UCSD-AML1 (cell line): ENCODE measurements at regions not wholly inside any gene's neighbourhood (a gene's known extent, or its start where the extent isn't known, plus 50 kb on each side); places are given as distances from the start of the nearest gene placed in this dataset.
"Not testable (repeated sequence)": the region's sequence is repeated elsewhere in the genome, so short reads cannot be mapped to it uniquely, and the experiment has no call there.

Experiments
- DNase-seq: peaks from one replicate; lab custom pipeline; 2025; ENCODE audit not compliant: unreplicated experiment; lab: John Stamatoyannopoulos, UW

DNA sequence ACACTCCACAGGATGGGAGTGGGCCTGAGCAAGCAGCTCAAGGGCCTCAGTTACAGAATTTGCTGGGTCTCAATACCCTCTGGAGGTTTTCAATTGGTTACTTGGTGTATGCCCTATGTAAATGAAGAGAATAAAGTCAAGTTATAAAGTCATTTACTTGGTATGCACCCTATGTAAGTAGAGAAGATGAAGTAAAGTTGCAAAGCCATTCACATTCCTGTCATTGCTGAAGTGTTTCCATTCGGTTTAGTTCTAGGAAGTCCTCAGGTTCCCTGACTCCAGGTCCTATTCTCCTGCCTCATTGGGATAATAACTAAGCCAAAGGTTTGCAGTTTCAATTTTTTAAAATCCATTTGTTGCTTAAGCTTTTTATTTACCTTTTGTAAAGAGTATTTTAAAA, 272.6 kb upstream of the NPSR1 start:
- no peak for DNase-seq

DNA sequence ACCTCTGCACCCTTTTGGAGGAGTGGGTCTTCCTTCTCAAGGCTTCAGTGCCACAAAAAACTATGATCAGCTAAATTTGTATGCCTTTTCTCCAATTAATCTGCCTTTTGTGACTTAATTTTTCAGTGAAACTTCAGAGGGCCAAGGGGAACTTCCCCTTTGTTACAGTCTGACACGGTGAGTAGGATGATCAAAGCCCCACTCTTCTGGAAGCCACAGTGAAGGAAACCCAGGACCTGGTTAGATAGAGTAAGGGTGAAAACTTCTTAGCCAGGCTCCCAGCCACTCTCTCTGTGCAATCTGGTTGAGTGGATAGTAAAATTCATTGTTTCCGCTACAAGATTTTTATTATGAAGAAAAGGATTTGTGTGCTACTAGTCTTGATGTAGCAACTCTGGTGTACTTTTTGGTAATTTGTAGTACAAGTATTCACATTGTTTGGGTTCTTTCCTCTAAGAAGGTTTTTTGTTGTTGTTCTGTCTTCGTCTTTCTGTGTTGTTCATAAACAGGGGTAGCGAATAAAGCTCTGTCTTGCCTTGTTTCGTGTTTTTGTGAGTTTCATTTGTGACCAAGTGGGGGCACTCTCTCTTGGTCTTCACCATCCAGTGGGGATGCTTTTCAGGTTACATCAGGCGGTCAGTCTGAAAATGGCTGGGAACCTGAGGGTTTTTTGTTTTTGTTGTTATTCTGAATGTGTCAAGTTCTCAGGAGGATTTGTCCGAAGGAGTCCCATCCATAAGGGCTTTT, 268.5 kb upstream of the NPSR1 start:
- no peak for DNase-seq

DNA sequence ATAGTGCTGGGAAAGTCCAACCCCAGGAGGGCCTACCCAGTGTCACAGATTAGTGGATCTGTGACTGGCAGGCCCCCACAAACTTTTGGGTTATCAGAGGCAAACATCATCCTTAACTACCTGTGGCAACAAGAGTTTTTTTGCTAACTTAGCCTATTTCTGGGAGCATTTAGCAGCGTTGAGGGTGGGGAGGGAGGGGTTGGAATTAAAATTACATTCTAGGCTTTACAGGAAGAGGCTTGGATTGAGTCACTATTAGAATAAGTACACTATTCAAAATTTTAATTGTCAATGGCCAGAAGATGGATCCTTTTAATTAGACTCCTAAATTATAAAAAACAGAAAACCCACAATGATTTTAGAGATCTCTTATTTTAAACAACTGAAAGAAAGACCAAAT, 267.9 kb upstream of the NPSR1 start:
- DNase-seq = no peak

DNA sequence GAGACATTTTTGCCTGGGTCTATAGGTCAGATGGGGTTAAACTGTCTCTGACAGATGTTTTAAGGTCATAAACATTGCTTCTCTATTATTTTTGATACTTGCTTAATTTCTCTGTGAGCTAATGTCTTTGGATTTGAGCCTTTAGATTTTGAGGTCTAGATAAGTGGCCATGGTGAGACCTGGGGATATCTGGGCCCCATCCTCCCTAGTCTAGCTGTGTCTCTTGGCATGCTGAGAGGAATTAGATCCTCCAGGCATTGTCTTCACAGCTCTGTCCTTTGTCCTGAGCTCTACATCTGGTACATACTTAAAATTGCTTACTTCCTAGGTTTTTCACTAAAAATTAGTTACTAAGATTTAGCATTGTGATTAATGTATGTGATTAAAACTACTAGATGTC, 265.0 kb upstream of the NPSR1 start:
- no peak for DNase-seq

DNA sequence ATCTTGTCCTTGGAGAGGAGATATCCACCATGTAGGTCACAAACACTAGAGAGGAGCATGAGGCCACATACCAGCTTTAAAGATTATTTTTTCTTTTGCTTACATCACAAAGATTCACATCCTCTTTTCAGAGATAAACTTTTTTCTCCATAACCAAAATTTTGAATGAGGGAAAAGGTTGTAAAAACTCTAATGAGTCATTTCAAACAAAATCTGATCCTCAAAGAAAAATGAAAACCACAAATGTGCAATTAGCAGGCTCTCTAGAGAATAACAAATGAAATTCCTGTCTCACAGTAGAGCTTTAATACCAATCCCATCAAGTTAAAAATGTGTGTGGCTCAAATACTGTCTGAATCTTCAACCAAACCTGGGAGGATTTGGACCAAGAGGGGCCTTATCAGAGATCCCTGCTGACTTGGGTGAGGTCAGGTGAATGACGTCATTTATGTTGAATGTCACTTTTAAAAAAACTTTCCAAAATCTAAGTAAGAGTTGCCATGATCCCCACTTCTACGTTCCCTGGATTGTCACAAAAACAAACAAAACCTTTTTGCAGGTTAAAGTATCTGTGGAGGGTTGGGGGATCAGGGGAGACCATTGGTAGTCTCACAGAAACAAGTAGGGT, 261.5 kb upstream of the NPSR1 start:
- DNase-seq = no peak

DNA sequence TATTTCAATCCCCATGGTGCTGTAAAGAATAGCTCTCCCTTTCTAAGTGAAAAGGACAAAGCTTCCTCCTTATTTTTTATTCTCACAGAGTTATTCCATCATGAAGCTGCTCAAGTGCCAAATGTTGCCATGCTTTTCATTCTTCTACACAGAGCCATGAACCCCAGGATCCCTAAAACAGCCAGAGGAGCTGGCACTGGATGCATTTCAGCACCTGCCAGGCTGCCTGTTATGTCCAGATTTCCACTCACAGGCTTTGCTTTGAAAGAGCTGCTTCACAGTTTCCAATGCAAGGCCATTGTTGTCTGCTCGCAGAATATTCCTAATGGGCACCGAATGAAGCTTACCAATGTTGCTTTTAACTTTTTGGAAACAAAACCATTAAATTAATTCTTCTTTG, 256.2 kb upstream of the NPSR1 start:
- no peak for DNase-seq

DNA sequence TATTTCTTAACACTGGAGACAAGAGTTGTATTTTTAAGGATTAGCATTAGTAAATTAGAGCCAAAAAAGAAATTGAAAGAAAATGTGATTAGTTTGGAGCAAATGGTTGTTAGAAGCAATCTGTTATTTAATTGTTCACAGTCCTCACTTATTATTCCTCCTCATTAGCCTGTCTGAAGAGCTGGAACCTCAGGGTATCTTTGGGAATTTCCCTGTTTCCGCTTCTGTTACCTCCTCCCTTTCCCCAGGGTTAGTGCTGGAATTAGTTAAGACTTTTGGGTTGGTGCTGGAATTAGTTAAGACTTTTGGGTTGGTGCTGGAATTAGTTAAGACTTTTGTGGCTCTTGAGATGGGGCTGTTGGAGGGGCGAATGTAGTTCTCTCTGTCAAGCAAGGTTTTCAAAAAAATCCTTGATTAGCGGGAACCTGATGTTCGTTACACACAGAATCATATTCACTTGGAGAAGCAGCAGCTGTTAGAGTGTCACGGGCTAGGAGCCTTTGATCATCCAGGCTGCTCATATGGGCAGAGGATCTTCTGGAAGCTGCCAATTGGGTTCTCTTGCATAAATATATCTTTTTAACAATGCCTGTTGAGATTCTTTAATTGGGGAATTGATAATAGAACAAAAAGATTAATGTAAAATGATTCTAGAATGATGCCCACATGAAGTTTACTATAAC, 251.0 kb upstream of the NPSR1 start:
- no peak for DNase-seq

DNA sequence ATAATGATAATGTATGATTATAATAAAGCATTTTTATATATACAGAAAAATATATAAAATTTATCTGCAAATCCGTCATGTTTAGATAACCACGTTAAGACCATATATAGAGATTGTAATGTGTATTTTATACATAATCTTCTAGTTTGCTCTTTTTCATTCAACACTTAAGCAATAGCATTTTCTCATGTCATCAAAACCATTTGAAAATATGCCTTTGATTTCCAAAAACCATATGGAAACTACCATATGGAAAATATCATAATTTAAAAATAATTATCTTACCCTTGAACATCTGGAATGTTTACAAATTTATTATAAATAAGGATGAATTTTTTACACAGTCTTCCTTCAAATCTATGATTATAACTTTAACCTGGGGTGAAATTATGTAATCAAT, 250.4 kb upstream of the NPSR1 start:
- no peak for DNase-seq

DNA sequence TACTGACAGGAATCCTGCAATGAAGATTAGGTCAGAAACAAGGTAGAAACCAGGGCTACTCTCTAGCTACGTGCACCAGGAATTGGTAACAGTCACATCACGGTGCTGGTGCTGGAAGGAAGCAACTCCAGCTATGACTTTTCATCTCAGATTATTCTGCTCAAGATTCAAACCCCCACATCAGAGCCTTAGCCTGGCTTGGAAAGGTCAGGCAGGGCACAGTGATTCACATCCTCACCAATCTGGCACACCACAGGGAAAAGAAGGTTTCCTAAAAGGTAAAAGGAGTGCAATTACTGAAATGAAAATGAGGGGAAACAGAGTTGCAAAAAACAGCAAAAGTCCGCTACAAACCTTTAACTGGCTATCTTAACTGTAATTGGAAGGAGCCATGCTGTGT, 240.2 kb upstream of the NPSR1 start:
- DNase-seq = no peak

DNA sequence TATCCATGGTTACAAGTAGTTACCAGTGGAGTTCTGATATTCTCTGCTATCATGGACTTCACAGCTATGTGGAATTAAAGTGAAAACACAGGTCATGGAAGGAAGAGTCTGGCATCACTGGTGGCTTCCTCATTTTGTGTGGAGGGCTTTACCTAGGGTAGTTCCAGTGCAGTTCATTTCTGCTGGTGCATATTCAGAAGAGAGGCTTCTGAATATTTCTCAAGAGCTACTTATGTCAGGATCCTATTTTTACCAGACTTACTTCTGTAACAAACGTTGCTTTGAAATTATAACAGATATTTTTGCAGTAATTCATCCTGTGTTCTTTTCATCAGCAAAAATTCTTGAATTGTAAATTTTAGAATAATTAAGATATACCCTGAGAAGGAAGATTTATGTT, 236.5 kb upstream of the NPSR1 start:
- DNase-seq = no peak

DNA sequence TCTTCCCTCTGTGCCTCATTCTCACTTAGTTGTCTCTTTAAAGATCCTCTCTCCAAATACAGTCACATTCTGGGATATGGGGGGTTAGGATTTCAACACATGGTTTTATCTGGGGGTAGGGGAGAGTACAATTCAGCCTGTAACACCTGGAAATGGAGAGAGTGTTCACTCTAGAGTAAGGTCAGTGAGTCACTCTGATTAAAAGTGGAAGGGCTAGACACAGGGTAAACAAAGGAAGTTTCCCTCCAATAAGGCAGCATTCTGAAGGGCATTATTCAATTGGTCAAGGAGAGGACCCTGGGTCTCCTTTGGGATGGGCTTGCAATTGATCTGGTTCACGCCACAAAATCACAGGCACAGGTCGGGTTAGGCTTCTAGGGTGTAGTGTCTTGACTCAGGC, 232.8 kb upstream of the NPSR1 start:
- DNase-seq = no peak

DNA sequence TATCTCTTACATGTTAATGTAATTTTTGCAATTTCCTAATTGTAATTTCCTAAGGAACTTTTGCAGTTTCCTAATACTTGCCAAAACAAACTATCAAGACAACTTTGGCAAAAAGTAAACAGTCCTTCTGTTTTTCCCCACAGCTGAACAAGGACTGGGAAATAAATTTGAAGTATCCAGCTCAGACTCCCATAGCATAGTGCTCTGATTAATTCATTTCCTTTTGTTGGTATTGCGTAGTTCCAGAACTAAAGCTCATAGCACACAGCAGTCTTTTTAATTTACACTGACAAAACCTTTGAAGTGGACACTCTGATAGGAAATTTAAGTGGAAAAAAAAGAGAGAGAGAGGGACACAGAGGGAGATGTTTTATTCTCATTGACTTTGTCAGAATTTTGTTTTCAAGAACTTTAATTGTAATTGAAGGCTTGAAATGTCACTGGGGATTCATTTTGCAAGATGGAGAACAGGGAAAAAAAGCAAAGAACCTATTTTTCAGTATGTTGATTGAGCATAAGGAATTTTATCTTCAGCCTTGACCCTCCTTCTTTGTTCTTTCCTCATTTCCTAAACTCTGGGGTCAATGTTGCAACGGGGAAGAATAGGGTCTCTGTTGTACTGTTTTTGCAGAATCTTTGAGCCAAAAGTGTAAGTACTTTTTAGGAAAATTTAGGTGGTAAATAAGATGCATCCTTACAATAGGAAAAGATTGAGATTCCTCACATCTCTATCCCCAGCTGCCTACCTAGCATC, 232.2 kb upstream of the NPSR1 start:
- no peak for DNase-seq

DNA sequence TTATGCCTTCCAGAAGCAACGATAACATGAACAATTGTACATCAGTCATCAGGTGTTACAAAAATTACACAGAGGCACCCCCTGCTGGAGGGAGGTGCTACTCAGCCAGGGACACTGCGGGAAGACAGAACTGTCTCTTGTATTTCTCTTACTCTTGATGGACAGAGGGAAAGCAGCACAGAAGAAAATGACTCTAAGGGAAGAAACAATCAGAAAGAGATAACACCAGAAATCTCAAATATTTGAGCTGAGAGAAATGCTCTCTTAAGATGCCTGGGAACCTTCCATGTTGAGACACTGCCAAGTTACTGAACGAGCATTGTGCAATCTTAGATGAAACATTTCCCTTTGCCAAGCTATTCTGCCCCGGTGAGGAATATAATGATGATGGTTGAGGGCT, 227.6 kb upstream of the NPSR1 start:
- no peak for DNase-seq

DNA sequence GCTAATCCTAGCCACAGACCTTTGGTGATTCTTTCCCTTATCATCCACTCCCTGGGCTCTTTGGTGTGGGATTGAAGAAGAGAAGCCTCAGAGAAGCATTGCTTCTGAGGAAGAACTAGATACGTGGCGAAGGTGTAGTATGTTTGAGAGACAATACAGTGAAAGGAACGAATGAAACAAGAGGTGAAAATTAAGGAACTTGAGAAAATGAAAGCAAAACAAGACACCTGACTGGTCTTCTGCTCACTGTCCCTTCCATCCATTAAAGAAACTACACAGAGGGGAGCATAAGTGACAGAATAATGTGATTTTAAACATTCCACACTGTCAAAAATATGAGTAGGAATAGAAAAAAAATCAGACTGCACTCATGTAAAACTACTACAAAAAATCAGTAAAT, 219.6 kb upstream of the NPSR1 start:
- no peak for DNase-seq

DNA sequence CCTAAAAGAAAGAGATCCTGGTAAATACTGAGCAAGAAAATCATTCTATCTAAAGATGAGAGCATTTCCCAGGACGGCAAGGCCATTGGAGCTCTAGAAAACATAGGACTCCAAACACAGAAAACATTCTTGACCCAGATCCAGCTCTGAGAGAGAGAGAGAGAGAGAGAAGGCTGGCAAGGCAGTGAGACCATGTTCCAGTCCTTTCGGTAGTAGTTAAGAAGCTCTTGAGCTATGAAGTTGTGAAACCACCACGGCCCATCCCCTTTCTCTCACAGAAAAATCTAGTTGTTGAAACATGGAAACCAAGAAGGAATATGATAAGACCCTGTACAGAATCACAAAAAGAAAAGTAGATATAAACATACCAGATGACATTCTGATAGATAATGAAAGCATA, 212.4 kb upstream of the NPSR1 start:
- no peak for DNase-seq

DNA sequence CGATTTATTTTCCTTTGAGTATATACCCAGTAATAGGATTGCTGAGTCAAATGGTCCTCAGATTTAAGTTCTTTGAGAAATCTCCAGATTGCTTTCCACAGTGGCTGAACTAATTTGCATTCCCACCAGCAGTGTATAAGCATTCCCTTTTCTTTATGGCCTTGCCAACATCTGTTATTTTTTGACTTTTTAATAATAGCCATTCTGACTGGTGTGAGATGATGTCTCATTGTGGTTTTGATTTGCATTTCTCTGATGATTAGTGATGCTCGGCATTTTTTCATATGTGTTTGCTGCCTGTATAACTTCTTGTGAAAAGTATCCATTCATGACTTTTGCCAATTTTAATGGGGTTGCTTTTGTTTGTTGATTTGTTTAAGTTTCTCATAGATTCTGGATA, 209.5 kb upstream of the NPSR1 start:
- DNase-seq = not testable (repeated sequence)

DNA sequence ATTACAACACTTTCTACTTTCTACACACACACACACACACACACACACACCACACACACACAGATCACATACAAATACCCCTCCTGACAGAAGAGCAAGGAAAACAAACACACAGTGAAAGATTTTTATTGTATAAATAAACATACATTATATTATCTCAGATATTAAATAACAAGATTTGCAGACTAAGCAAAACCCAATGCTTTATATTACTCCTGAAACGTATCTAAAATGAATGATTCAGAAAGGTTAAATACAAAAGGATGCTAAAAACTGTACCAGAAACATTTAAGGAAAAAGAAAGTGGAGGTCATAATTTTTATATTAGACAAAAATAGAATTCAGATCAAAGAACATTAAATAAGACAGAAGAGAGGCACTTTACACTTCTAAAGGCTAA, 208.3 kb upstream of the NPSR1 start:
- no peak for DNase-seq

DNA sequence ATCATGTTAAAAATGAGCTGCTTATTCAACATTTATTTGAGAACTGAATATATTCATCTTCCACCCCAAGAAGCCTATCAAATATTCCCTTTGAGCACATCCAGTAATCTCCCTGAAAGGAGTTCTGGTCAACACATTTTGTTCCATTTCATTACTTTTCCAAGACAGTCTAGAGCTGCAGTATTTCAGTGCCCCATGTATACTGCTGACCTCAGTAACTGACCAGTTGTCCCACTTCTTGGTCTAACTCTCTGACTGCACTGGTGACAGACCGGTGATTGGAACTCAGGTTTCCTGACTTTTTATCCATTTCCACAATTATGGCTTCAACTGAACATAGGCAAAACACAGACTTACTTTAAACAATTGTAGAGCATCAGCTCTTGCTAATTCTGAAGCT, 206.8 kb upstream of the NPSR1 start:
- DNase-seq = no peak

DNA sequence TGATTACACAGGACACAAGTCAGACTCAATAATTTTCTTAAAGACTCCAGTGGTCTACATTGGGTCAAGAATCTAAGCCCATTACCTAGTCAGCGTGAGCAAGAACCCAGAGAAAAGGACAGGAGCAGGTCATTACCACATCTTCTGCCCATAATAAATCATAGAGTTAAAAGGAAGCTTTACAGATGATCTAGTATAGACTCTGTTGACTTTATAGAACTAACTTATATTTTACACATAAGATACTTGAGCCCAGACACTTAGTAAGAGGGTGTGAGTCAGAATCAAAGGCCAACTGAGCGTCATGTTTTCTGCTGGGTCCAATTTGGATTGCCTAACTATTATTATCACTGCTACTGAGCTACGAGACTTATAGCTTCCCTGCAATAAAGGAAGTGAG, 206.1 kb upstream of the NPSR1 start:
- DNase-seq = no peak

DNA sequence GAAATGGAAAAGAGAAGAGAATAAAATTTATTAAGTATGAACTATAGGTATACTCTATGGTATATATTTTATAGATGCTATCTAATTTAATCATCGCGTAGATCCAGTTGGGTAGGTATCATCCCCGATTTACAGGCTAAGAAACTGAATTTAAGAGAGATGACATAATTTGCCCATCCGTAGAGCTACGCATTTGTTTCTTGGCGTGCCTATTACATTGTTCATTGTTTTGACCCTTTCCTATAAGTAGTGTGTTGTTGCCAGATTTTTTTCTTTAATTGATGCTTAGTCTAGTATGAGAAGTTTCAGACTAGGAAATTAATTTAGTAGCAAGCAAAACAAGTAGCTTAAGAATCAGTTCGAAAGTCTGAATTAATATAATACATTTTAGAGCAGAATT, 205.7 kb upstream of the NPSR1 start:
- no peak for DNase-seq

DNA sequence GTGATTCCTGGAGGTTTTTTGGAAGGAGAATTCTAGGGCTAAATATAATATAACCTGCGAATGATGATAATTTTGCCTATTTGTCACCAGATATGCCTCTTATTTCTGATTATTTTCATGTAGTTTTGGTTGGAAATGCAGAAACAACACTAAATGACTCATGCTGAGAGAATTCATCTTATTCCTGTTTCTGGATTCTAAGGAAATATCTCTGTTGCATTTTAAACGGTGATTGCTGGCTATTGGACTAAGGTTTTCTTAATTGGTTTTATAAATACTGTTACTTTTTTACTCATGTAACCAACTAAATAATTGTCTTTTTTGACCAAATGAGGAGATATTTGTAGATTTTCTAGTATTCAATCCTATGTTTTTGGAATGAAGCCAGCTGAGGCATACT, 204.9 kb upstream of the NPSR1 start:
- no peak for DNase-seq

DNA sequence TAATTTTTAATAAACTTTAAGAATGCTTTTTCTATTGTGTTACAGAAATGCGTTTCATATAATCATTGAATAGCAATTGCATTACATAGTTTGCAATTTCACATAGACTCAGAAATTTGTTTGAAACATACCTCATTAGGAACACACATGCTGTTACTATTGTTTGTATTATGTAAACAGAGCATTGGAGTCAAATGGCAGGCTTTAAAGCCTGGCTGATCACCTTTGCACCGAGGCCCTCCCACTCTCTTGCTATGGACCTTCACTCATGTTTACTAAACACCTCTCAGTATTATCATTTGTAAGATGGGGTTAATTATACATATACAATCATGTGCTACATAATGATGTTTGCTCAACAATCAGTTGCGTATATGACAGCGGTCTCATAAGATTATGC, 203.6 kb upstream of the NPSR1 start:
- DNase-seq = no peak
